Stomach smooth muscle (tissue), 2 donors: ENCODE measurements at regions not wholly inside any gene's neighbourhood (a gene's known extent, or its start where the extent isn't known, plus 50 kb on each side); places are given as distances from the start of the nearest gene placed in this dataset.

Source experiments
- H3K27ac ChIP-seq: one replicate; pipeline ENCODE4 v1.7.0; 2013; ENCODE audit warnings: mild to moderate bottlenecking, low read length, inconsistent platforms
- H3K27me3 ChIP-seq, 2 donors: one replicate each; pipeline ENCODE4 v1.7.0; 2013; ENCODE audit warnings: low read length in 2 of 2; ENCODE audit not compliant: insufficient read depth in 2 of 2, control insufficient read depth in 1 of 2
- H3K36me3 ChIP-seq, 2 donors: one replicate each; pipeline ENCODE4 v1.7.0; 2013; ENCODE audit warnings: low read length in 2 of 2; ENCODE audit not compliant: control insufficient read depth in 2 of 2, insufficient read depth in 2 of 2
- H3K4me1 ChIP-seq: one replicate; pipeline ENCODE4 v1.7.0; 2013; ENCODE audit warnings: low read length; ENCODE audit not compliant: control insufficient read depth, insufficient read depth
- H3K4me3 ChIP-seq, 2 donors: one replicate each; pipeline ENCODE4 v1.7.0; 2013; ENCODE audit warnings: low read length in 2 of 2
- H3K9ac ChIP-seq, 2 donors: one replicate each; pipeline ENCODE4 v1.7.0; 2013; ENCODE audit warnings: low read length in 2 of 2, mild to moderate bottlenecking in 1 of 2
- H3K9me3 ChIP-seq, 2 donors: one replicate each; pipeline ENCODE4 v1.7.0; 2013; ENCODE audit warnings: low read length in 2 of 2; ENCODE audit not compliant: control insufficient read depth in 2 of 2
- donor health status: healthy.
- donor health status: Pancreatic carcinoma.

DNA sequence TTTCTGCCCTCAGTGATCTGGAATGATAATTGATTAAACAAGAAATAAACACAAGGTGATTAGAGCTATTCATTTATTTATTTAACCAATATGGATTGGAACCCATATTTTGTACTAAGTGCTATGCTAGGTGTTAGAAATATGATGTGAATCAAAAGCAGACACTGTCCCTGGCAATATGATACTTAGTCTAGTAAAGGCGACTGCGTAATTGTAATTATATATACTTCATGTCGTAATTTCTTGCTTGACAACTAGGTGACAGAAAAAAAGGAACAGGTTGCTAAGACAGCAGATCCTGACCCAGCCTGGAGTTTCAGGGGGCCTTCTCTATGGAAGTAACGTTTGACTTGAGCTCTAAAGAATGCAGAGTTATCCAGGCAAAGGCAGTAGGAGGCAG, 236.5 kb upstream of the F9 start:
- H3K4me3 ChIP-seq: no peak overlapping the region
- no peaks in the 10 kb centered on the region for H3K4me1 ChIP-seq
- no peaks in the 10 kb centered on the region for H3K27me3 ChIP-seq
- no peak overlapping the region for H3K9ac ChIP-seq
- no peaks in the 10 kb centered on the region for H3K36me3 ChIP-seq
- H3K9me3 ChIP-seq: no peaks in the 10 kb centered on the region
- no peak overlapping the region for H3K27ac ChIP-seq

DNA sequence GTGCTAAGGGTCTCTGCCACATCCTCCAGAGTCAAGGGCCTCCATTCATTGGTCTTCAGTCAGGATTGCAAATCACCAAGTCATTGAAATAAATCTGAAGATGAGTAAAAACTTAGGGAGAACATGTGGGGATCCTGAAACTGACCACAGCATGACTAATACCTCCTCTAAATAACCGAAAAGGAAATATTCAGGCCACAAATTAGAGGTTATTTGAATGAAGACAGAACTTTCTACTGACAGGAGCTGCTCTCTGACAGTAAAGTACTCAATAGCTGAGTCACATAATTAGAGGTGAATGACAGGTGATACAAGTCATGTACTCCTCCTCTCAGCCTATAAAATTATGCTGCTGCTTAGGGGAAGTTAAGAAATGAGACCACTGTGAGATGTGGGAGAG, 240.2 kb upstream of the F9 start:
- Histone ChIP-seq H3K27me3 (no peaks in the 10 kb centered on the region), H3K4me1 (no peaks in the 10 kb centered on the region), H3K4me3 (no peak overlapping the region), H3K9me3 (peaks cover 0 to 3% of the 10 kb centered on the region in 2 donors), H3K27ac (no peak overlapping the region), H3K9ac (no peak overlapping the region), H3K36me3 (no peaks in the 10 kb centered on the region)

DNA sequence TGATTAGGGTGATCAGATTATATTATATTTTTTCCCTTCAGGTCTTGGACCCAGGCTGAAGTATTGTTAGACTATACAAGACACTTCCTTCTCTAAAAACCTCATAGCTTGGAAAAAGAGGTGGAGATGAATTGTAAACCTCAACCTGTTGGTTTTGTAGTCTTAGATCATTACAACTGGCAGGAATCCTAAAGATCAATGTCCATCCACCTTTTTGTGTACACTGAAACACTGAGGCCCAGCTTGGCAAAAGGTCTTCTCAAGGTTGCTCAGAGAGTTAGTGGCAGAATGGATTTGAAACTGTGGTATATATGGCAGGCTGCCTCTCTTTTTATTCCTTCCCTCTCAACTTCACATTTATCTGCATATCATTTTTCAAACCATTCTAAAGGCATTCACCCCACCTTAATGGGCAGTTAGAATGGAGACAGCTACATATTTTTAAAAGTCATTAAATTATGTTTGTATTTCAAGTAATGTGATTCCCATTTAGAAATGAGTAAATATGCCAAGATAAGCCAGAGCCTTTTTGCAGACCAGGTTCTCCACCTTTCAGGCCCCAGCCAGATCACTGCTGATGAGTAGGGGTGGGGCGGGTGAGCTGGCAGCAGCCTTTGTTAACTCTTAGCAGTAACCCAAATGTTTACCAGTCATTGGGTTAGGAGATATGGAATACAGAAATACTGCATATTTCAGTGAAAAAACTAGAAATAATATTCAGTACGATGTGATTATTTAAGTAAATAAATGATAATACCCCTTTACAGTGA, 243.2 kb upstream of the F9 start:
- H3K27me3 ChIP-seq: no peaks in the 10 kb centered on the region
- H3K9ac ChIP-seq: no peak overlapping the region
- no peaks in the 10 kb centered on the region for H3K36me3 ChIP-seq
- peaks cover 0 to 3% of the 10 kb centered on the region in 2 donors for H3K9me3 ChIP-seq
- H3K27ac ChIP-seq: no peak overlapping the region
- no peak overlapping the region for H3K4me3 ChIP-seq
- H3K4me1 ChIP-seq: no peaks in the 10 kb centered on the region

DNA sequence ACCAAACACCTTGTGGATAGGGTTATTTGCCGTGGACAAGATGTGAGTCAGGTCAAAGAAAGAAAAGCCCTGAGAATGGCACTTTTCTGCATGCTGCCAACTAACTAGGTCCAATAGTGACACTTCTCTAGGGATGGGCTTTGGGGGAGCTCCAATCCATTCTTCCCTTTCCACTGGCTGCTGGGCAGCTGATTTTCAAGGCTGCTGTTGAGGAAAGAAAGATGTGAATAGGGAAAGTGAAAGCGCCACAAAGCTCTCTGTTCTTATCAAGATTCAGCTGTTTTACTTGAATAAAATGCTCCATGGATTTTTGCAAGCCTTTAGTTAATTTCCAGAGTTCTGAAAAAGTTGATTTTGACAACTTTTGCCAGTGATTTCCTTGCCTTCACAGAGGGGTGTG, 244.2 kb upstream of the F9 start:
- H3K9ac ChIP-seq: no peak overlapping the region
- no peak overlapping the region for H3K27ac ChIP-seq
- H3K4me1 ChIP-seq: no peaks in the 10 kb centered on the region
- H3K27me3 ChIP-seq: no peaks in the 10 kb centered on the region
- no peak overlapping the region for H3K4me3 ChIP-seq
- H3K9me3 ChIP-seq: peaks cover 0 to 3% of the 10 kb centered on the region in 2 donors
- no peaks in the 10 kb centered on the region for H3K36me3 ChIP-seq

DNA sequence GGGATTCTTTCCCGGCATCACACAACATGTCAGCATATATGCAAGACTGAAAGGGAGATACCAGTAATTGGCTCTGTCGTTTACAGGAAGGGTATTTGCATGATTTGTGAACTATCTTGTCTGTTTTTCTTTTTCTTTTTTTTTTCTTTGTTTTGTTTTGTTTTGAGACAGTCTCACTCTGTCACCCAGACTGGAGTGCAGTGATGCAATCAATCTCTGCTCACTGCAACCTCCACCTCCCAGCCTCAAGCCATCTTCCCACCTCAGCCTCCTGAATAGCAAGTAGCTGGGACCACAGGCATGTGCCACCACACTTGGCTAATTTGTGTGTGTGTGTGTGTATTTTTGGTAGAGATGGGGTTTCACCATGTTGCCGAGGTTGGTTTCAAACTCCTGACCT, 262.7 kb upstream of the F9 start:
- Histone ChIP-seq H3K9ac (no peak overlapping the region), H3K9me3 (no peaks in the 10 kb centered on the region), H3K4me1 (no peaks in the 10 kb centered on the region), H3K27me3 (no peaks in the 10 kb centered on the region), H3K4me3 (no peak overlapping the region), H3K27ac (no peak overlapping the region), H3K36me3 (no peaks in the 10 kb centered on the region)

DNA sequence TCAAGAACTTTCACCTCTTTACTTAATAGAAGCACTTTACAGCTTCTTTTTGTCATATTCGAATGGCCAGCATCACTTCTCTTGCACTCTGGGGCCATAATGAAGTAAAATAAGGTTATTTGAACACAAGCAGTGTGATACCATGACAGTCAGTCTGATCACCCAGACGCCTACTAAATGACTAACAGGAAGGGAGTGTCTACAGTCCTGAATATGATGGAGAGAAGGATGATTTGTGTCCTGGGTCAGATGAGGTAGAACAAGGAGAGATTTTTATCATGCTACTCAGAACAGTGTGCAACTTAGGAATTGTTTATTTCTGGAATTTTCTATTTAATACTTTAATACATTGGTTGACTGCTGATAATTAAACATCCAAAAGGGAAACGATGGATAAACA, 284.2 kb upstream of the F9 start:
- no peak overlapping the region for H3K27ac ChIP-seq
- H3K9me3 ChIP-seq: no peaks in the 10 kb centered on the region
- no peaks in the 10 kb centered on the region for H3K36me3 ChIP-seq
- no peaks in the 10 kb centered on the region for H3K4me1 ChIP-seq
- no peak overlapping the region for H3K4me3 ChIP-seq
- peaks cover 0 to 2% of the 10 kb centered on the region in 2 donors for H3K27me3 ChIP-seq
- H3K9ac ChIP-seq: no peak overlapping the region

DNA sequence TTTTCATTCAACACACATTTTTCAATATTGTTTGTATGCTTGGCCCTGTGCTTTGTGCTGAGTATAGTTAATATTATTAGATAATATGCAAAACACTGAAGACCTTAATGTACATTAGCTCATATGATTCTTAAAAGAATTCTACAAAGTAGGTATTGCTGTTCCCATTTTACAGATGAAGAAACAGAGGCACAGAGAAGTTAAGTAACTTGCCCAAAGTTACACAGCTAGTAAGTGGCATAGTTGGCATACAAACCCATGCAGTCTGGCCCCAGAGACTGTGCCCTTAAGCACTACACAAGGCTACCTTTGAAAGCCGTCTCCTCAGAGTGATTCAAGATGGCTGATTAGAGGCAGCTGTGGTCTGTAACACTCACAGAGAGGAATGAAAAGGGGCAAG, 293.4 kb upstream of the F9 start:
- H3K4me3 ChIP-seq: no peak overlapping the region
- H3K36me3 ChIP-seq: no peaks in the 10 kb centered on the region
- H3K4me1 ChIP-seq: no peaks in the 10 kb centered on the region
- H3K9me3 ChIP-seq: peaks cover 0 to 2% of the 10 kb centered on the region in 2 donors
- H3K9ac ChIP-seq: no peak overlapping the region
- H3K27me3 ChIP-seq: no peaks in the 10 kb centered on the region
- H3K27ac ChIP-seq: no peak overlapping the region

DNA sequence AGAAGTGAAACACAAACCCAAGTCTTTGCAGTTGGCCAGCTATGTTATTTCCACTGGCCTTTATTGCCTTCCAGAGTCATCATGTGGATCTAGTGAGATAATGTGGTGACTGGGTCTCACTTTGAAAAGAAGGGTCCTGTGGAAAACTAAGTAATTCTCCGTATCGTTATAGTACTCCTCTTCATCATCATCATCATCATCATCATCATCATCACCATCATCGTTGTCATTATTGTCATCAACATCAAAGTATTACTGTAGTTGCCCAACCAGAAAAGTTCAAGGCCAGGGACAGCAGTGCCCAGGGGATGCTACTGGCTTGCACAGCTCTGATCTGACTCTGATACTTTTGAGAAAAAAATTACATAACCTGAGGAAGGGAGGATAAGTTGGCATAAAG, 295.6 kb upstream of the F9 start:
- no peak overlapping the region for H3K9ac ChIP-seq
- H3K9me3 ChIP-seq: peaks cover 0 to 2% of the 10 kb centered on the region in 2 donors
- no peaks in the 10 kb centered on the region for H3K36me3 ChIP-seq
- H3K27ac ChIP-seq: no peak overlapping the region
- H3K27me3 ChIP-seq: no peaks in the 10 kb centered on the region
- no peaks in the 10 kb centered on the region for H3K4me1 ChIP-seq
- H3K4me3 ChIP-seq: no peak overlapping the region

DNA sequence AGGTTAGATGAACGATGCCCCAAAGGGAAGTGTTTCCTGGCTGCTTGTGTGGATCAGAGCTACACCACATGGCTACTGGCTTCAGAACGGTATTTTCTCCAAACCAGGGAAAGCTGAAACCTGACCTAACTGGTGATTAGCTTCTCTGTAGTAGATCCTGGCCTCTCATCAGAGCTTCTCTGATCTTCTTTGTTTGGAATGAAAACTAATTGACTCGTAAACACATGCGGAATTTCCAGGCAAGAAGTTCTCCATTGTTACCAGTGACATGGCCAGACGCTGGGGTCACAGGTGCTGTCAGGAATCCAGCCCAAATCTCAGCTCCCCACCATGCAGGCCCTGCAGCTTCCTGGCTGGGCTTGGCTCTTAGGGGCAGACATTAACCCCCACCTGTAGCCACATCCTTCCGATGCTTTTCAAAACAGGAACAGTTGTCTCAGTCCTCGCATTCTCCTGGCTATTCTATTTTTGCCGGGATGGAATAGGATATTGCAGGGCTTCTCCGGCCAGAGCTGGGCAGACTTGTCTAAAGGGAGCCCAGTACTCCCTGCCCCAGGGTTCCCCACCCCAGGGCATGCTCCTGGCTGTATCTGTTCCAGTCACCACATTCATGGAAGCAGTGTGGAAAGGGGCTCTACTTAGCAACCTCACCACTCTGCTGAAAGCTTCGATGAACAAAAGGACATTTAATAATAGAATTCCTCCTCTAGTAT, 305.4 kb upstream of the F9 start:
- Histone ChIP-seq H3K27me3 (peaks cover 0 to 11% of the 10 kb centered on the region in 2 donors), H3K27ac (no peak overlapping the region), H3K4me1 (no peaks in the 10 kb centered on the region), H3K36me3 (no peaks in the 10 kb centered on the region), H3K4me3 (no peak overlapping the region), H3K9ac (no peak overlapping the region), H3K9me3 (no peaks in the 10 kb centered on the region)

DNA sequence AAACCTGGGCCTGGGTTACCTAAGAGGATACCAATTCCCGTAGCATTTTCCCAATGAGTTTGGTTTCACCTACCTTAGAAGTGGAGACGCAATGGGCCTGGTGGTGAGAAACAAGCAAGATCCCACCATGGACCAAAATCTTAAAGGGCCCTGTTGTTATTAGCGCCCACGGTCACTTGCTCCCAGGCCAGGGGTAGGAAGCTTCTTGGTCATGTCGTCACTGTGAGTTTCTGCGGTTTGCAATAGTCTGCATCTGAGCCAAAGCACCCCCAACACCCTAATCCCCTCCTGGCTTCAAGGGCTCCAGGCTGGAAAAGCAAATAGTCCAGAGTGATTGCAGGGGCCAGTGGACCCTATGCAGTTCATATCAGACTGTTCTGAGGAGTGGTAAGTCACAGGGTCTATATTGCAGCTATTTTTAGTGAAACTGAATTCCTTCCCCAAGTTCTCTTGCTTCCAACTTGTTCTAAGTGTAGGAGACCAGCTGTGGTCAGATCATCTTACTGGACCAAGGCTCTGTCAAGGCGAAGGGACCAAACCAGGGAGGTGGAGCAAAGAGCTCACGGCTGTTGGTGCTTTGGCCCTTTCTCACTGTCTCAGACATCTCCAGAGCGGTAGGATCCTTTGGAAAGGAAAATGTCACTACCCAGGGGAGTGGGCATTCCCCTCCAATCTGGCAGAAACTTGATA, 307.9 kb upstream of the F9 start:
- Histone ChIP-seq H3K9me3 (no peaks in the 10 kb centered on the region), H3K9ac (no peak overlapping the region), H3K36me3 (no peaks in the 10 kb centered on the region), H3K27me3 (peaks cover 0 to 15% of the 10 kb centered on the region in 2 donors), H3K27ac (no peak overlapping the region), H3K4me3 (no peak overlapping the region), H3K4me1 (no peaks in the 10 kb centered on the region)
